Panc1 (cell line): ENCODE measurements at regions not wholly inside any gene's neighbourhood (a gene's known extent, or its start where the extent isn't known, plus 50 kb on each side); places are given as distances from the start of the nearest gene placed in this dataset.

Experiments used
- POLR2AphosphoS5 ChIP-seq: IDR thresholded peaks from 2 replicates; pipeline ENCODE4 v1.6.1; 2012; ENCODE audit warnings: mild to moderate bottlenecking, low read depth, low read length, moderate library complexity
- TF ChIP-seq, protein P1 (sequence below): fragments of 450-650 bp; IDR thresholded peaks from 2 replicates; pipeline ENCODE4 v1.5.1; 2017; ENCODE audit warnings: mild to moderate bottlenecking
- TF ChIP-seq, protein P2 (sequence below), 2 experiments: IDR thresholded peaks; 2 replicates each; pipeline ENCODE4 v1.6.1; 2011 to 2012; ENCODE audit warnings: low read depth in 2 of 2, control low read depth in 1 of 2, low read length in 1 of 2, mild to moderate bottlenecking in 1 of 2, moderate library complexity in 1 of 2; ENCODE audit not compliant: insufficient read depth in 1 of 2

DNA sequence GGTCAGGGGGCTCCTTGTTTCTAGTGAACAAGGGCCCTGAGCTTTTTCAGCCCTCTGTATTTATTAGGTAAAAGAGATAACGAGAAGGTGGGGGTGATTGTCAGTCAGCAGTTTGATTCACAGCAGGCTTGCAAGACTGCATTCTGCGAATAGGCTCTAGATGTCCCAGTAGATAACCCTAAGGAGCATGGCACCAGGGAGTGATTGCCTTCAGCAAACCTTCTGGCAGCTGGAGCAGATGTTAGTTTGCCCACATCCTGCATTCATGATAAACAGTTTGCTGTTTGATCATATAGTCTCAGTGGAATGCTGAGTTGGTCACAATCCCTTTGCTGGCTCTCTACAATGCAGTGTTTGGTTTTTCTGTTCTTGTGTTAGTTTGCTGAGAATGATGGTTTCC is 161.3 kb upstream of the GADL1 start:
- TF ChIP-seq, protein P1, sequence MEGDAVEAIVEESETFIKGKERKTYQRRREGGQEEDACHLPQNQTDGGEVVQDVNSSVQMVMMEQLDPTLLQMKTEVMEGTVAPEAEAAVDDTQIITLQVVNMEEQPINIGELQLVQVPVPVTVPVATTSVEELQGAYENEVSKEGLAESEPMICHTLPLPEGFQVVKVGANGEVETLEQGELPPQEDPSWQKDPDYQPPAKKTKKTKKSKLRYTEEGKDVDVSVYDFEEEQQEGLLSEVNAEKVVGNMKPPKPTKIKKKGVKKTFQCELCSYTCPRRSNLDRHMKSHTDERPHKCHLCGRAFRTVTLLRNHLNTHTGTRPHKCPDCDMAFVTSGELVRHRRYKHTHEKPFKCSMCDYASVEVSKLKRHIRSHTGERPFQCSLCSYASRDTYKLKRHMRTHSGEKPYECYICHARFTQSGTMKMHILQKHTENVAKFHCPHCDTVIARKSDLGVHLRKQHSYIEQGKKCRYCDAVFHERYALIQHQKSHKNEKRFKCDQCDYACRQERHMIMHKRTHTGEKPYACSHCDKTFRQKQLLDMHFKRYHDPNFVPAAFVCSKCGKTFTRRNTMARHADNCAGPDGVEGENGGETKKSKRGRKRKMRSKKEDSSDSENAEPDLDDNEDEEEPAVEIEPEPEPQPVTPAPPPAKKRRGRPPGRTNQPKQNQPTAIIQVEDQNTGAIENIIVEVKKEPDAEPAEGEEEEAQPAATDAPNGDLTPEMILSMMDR: no peak
- TF ChIP-seq, protein P2, sequence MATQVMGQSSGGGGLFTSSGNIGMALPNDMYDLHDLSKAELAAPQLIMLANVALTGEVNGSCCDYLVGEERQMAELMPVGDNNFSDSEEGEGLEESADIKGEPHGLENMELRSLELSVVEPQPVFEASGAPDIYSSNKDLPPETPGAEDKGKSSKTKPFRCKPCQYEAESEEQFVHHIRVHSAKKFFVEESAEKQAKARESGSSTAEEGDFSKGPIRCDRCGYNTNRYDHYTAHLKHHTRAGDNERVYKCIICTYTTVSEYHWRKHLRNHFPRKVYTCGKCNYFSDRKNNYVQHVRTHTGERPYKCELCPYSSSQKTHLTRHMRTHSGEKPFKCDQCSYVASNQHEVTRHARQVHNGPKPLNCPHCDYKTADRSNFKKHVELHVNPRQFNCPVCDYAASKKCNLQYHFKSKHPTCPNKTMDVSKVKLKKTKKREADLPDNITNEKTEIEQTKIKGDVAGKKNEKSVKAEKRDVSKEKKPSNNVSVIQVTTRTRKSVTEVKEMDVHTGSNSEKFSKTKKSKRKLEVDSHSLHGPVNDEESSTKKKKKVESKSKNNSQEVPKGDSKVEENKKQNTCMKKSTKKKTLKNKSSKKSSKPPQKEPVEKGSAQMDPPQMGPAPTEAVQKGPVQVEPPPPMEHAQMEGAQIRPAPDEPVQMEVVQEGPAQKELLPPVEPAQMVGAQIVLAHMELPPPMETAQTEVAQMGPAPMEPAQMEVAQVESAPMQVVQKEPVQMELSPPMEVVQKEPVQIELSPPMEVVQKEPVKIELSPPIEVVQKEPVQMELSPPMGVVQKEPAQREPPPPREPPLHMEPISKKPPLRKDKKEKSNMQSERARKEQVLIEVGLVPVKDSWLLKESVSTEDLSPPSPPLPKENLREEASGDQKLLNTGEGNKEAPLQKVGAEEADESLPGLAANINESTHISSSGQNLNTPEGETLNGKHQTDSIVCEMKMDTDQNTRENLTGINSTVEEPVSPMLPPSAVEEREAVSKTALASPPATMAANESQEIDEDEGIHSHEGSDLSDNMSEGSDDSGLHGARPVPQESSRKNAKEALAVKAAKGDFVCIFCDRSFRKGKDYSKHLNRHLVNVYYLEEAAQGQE (IDR thresholded peaks at IDR 0.05; ENCODE audit: insufficient read depth in 1 of 2, low read depth in 2 of 2, low read length in 1 of 2): no peak
- no peak for TF ChIP-seq POLR2AphosphoS5
